PC-3 (cell line): ENCODE measurements at regions not wholly inside any gene's neighbourhood (a gene's known extent, or its start where the extent isn't known, plus 50 kb on each side); places are given as distances from the start of the nearest gene placed in this dataset.

Experiments
- ATAC-seq: fragments of 200-7000 bp; cut with Tn5 transposase; 2 replicates; pipeline ENCODE4 v1.9.1; 2020; ENCODE audit warnings: mild to moderate bottlenecking, moderate library complexity
- BruUV-seq: library from RNA; stranded (reverse); fragments of 400-500 nt; replicated peaks from 2 replicates; lab custom pipeline; 2021; lab: Mats Ljungman, UMichigan
- CTCF ChIA-PET: fragments of 300-600 bp; sonication (Branson Sonifier 250); formaldehyde crosslinking; loops from one replicate; lab custom pipeline; 2022; ENCODE audit warnings: antibody characterized with exemption; lab: Charles Lee
- POLR2A ChIA-PET: fragments of 300-600 bp; sonication (Branson Sonifier 250); formaldehyde crosslinking; loops from one replicate; lab custom pipeline; 2022; ENCODE audit warnings: antibody characterized with exemption; ENCODE audit not compliant: unreplicated experiment; lab: Charles Lee
- DNase-seq: peaks from one replicate; pipeline ENCODE4 v3.0.0-alpha.2; 2015
- H2AFZ ChIP-seq: fragments of 300-600 bp; sonication (generic); 2 replicates; pipeline ENCODE4 v1.6.0; 2016; ENCODE audit warnings: antibody characterized with exemption, low read length
- H3F3A ChIP-seq: fragments of 300-600 bp; sonication (generic); one replicate; pipeline ENCODE4 v1.6.0; 2017; ENCODE audit warnings: antibody characterized with exemption, low read length, control low read depth, mild to moderate bottlenecking; ENCODE audit not compliant: unreplicated experiment
- H3K27ac ChIP-seq: fragments of 300-600 bp; sonication (generic); 2 replicates; pipeline ENCODE4 v1.5.1; 2016; ENCODE audit warnings: mild to moderate bottlenecking, low read length
- H3K27me3 ChIP-seq: fragments of 300-600 bp; sonication (generic); 2 replicates; pipeline ENCODE4 v1.6.1; 2016; ENCODE audit warnings: low read length, mixed read lengths
- H3K36me3 ChIP-seq: fragments of 300-600 bp; sonication (generic); 2 replicates; pipeline ENCODE4 v1.6.1; 2016; ENCODE audit warnings: low read depth, mixed run types, low read length, mixed read lengths
- H3K4me1 ChIP-seq: fragments of 300-600 bp; sonication (generic); 2 replicates; pipeline ENCODE4 v1.5.1; 2016; ENCODE audit warnings: low read length; ENCODE audit not compliant: insufficient read depth
- H3K4me2 ChIP-seq: fragments of 300-600 bp; sonication (generic); 2 replicates; pipeline ENCODE4 v1.6.0; 2016; ENCODE audit warnings: low read length
- H3K4me3 ChIP-seq: fragments of 300-600 bp; sonication (generic); 2 replicates; pipeline ENCODE4 v1.5.1; 2016; ENCODE audit warnings: mild to moderate bottlenecking, low read length, mixed read lengths
- H3K79me2 ChIP-seq: fragments of 300-600 bp; sonication (generic); 2 replicates; pipeline ENCODE4 v1.6.1; 2017; ENCODE audit warnings: low read length, mixed read lengths
- H3K9ac ChIP-seq: fragments of 300-600 bp; sonication (generic); 2 replicates; pipeline ENCODE4 v1.6.0; 2016; ENCODE audit warnings: mild to moderate bottlenecking, low read length
- H3K9me2 ChIP-seq: fragments of 300-600 bp; sonication (generic); replicated peaks from 2 replicates; pipeline ENCODE4 v1.6.1; 2016; ENCODE audit warnings: mixed run types, low read length, mixed read lengths
- H3K9me3 ChIP-seq: fragments of 300-600 bp; sonication (generic); 2 replicates; pipeline ENCODE4 v1.6.1; 2016; ENCODE audit warnings: low read length, mixed read lengths
- H4K20me1 ChIP-seq: fragments of 300-600 bp; sonication (generic); 2 replicates; pipeline ENCODE4 v1.6.1; 2016; ENCODE audit warnings: low read length, mixed read lengths
- EZH2 ChIP-seq: fragments of 300-600 bp; sonication (generic); IDR thresholded peaks from one replicate; pipeline ENCODE4 v1.6.1; 2017; ENCODE audit warnings: antibody characterized with exemption, mild to moderate bottlenecking, low read length; ENCODE audit not compliant: unreplicated experiment
- EZH2phosphoT487 ChIP-seq: fragments of 300-600 bp; sonication (generic); IDR thresholded peaks from 2 replicates; pipeline ENCODE4 v1.6.1; 2018; ENCODE audit warnings: mild to moderate bottlenecking, antibody characterized with exemption, low read length, borderline replicate concordance
- intact Hi-C: fragments of 100-400 bp; cut with micrococcal nuclease; formaldehyde crosslinking; loops from 2 replicates; pipeline ENCODE4 v1.9.0; 2023
- TF ChIP-seq, protein P1 (sequence below): fragments of 300-600 bp; sonication (generic); conservative IDR thresholded peaks from 2 replicates; pipeline ENCODE4 v1.5.1; 2017; ENCODE audit warnings: antibody characterized with exemption, low read depth, mild to moderate bottlenecking, low read length

DNA sequence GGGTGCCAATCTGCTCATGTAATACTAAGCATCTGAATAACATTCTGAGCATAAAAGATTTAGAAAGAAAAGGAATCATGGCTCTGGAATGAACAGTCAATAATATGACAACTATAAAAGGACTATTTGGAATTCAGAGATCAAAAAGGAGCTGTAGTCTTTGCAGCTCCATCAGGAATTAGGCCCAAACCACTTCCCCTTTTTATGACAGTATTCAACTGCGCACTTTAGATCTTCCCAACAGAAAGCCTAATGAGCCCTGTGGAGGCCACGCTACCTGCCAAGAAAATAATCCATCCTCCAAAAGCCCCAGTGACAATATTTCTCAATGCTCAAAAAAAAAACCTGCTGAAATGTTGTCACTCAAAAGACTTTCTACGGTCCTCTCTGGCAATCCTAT lies 163.2 kb downstream of the SNX7 start:
- Histone ChIP-seq H3K4me3 (no peak overlapping the region), H2AFZ (no peak overlapping the region), H3K9me3 (no peaks in the 10 kb centered on the region), H3F3A (no peaks in the 10 kb centered on the region), H3K27me3 (no peaks in the 10 kb centered on the region), H4K20me1 (no peaks in the 10 kb centered on the region), H3K36me3 (no peaks in the 10 kb centered on the region), H3K27ac (no peak overlapping the region), H3K4me2 (no peak overlapping the region), H3K79me2 (no peaks in the 10 kb centered on the region), H3K9ac (no peak overlapping the region), H3K9me2 (no peaks in the 10 kb centered on the region; the same call in 1 of the 2 replicates), H3K4me1 (no peaks in the 10 kb centered on the region)
- TF ChIP-seq EZH2, result no peak
- intact Hi-C loops, result no loop called here
- BruUV-seq, result no TSS peak
- POLR2A ChIA-PET, result no interaction called here
- no peak for DNase-seq
- no peak for ATAC-seq
- CTCF ChIA-PET, result no interaction called here

DNA sequence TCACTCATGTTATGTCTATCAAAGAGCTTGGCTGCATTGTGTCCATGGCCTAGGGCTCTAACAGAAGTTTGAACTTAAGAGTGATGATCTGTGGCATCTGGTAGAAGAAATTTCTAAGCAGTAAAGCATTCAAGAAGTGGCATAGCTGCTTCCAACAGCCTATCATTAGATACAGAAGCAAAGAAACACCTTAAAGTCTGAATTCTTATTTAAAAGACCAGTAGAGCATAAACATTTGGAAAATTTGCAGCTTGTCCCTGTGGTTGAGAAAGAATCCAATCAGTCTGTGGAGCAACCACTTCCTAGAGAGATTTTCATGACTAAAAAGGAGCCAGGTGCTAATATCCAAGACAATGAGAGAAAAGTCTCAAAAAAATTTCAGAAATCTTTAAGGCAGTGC lies 165.5 kb downstream of the SNX7 start:
- ChIA-PET CTCF (no interaction called here), POLR2A (interaction anchor here (0.7 kb wide), 1 partner anchor 109 kb away, joined by 4 read pairs; no protein-coding TSS in a partner anchor)
- no peaks in the 10 kb centered on the region; the same call in 1 of the 2 replicates for H3K9me2 ChIP-seq
- no peaks in the 10 kb centered on the region for H3K36me3 ChIP-seq
- no peak overlapping the region for H3K4me3 ChIP-seq
- ATAC-seq, result no peak
- no peaks in the 10 kb centered on the region for H3K9me3 ChIP-seq
- no peak overlapping the region for H2AFZ ChIP-seq
- H3K79me2 ChIP-seq, result no peaks in the 10 kb centered on the region
- no peaks in the 10 kb centered on the region for H3K27me3 ChIP-seq
- intact Hi-C loops, result no loop called here
- no peak overlapping the region for H3K4me2 ChIP-seq
- H3K27ac ChIP-seq, result no peak overlapping the region
- DNase-seq, result no peak
- no peaks in the 10 kb centered on the region for H3F3A ChIP-seq
- no peaks in the 10 kb centered on the region for H3K4me1 ChIP-seq
- H3K9ac ChIP-seq, result no peak overlapping the region
- H4K20me1 ChIP-seq, result no peaks in the 10 kb centered on the region
- TF ChIP-seq, protein P1, sequence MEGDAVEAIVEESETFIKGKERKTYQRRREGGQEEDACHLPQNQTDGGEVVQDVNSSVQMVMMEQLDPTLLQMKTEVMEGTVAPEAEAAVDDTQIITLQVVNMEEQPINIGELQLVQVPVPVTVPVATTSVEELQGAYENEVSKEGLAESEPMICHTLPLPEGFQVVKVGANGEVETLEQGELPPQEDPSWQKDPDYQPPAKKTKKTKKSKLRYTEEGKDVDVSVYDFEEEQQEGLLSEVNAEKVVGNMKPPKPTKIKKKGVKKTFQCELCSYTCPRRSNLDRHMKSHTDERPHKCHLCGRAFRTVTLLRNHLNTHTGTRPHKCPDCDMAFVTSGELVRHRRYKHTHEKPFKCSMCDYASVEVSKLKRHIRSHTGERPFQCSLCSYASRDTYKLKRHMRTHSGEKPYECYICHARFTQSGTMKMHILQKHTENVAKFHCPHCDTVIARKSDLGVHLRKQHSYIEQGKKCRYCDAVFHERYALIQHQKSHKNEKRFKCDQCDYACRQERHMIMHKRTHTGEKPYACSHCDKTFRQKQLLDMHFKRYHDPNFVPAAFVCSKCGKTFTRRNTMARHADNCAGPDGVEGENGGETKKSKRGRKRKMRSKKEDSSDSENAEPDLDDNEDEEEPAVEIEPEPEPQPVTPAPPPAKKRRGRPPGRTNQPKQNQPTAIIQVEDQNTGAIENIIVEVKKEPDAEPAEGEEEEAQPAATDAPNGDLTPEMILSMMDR, result no peak
- TF ChIP-seq EZH2phosphoT487 (no peak), EZH2 (no peak)
- BruUV-seq, result no TSS peak

DNA sequence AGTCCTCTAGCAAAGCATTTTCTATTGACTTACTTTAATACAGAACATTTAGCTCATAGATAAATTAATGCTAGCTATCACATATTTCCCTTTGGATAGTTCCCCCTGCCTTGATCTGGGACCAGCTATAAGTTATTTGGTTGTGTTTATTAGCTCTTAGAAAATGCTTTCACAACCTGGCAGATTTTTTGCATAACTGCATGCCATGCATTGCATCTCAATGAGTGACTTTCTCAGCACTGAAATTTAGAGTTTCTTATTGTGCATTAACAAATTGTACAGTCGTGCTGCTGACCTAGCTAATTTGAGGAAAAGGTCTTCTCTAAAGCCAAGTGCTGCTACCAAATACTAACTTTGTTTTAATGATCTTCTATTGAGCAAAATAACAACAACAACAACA lies 164.8 kb downstream of the PLPPR5 start:
- intact Hi-C loops, result no loop called here
- CTCF ChIA-PET, result no interaction called here
- H3K4me2 ChIP-seq, result no peak overlapping the region
- no peaks in the 10 kb centered on the region for H3K27me3 ChIP-seq
- DNase-seq, result no peak
- POLR2A ChIA-PET, result no interaction called here
- no peaks in the 10 kb centered on the region for H3K79me2 ChIP-seq
- no peaks in the 10 kb centered on the region for H3K36me3 ChIP-seq
- H3K27ac ChIP-seq, result no peak overlapping the region
- no peaks in the 10 kb centered on the region for H4K20me1 ChIP-seq
- ATAC-seq, result no peak
- no peak overlapping the region for H2AFZ ChIP-seq
- TF ChIP-seq, protein P1, result no peak
- TF ChIP-seq EZH2, result no peak
- TF ChIP-seq EZH2phosphoT487, result no peak
- no peaks in the 10 kb centered on the region for H3K9me3 ChIP-seq
- BruUV-seq, result no TSS peak
- no peak overlapping the region for H3K4me3 ChIP-seq
- no peaks in the 10 kb centered on the region for H3F3A ChIP-seq
- H3K4me1 ChIP-seq, result no peaks in the 10 kb centered on the region
- no peak overlapping the region for H3K9ac ChIP-seq
- no peaks in the 10 kb centered on the region for H3K9me2 ChIP-seq
